GM18505 (cell line): ENCODE measurements at regions not wholly inside any gene's neighbourhood (a gene's known extent, or its start where the extent isn't known, plus 50 kb on each side); places are given as distances from the start of the nearest gene placed in this dataset.
"Not testable (repeated sequence)": the region's sequence is repeated elsewhere in the genome, so short reads cannot be mapped to it uniquely, and the experiment has no call there.

Experiments used
- ATAC-seq: cut with Tn5 transposase; IDR thresholded peaks from one replicate; pipeline ENCODE4 v1.9.1; 2021; ENCODE audit not compliant: unreplicated experiment
- POLR2A ChIP-seq: IDR thresholded peaks from 4 replicates; pipeline ENCODE4 v1.6.1; 2011; ENCODE audit warnings: borderline replicate concordance; ENCODE audit not compliant: insufficient read depth, insufficient read length; ENCODE audit errors: extremely low read depth

GRCh38 chr3:16768014-16768413, 116.7 kb upstream of the PLCL2 start:
- no peak for TF ChIP-seq POLR2A
- ATAC-seq, result no peak

- no peak for TF ChIP-seq POLR2A
- no peak for ATAC-seq
Observed at GRCh38 chr3:16768956-16769355, 115.8 kb upstream of the PLCL2 start.

GRCh38 chr3:16769525-16769924, 115.2 kb upstream of the PLCL2 start:
- no peak for TF ChIP-seq POLR2A

GRCh38 chr3:16770021-16770420, 114.7 kb upstream of the PLCL2 start:
- no peak for TF ChIP-seq POLR2A
- ATAC-seq, result no peak

More at GRCh38 chr3:16769525-16769924, 115.2 kb upstream of the PLCL2 start:
- no peak for ATAC-seq

GRCh38 chr3:16770792-16771191, 114.0 kb upstream of the PLCL2 start:
- no peak for TF ChIP-seq POLR2A
- no peak for ATAC-seq

- ATAC-seq, result not testable (repeated sequence)
Observed at GRCh38 chr3:16773594-16773993, 111.2 kb upstream of the PLCL2 start.

- not testable (repeated sequence) for ATAC-seq
Observed at GRCh38 chr3:16774536-16774935, 110.2 kb upstream of the PLCL2 start.

GRCh38 chr3:16784973-16785372, 99.8 kb upstream of the PLCL2 start:
- TF ChIP-seq POLR2A, result no peak
- no peak for ATAC-seq

- no peak for ATAC-seq
- no peak for TF ChIP-seq POLR2A
Observed at GRCh38 chr3:16785465-16785864, 99.3 kb upstream of the PLCL2 start.

GRCh38 chr3:16788440-16789056, 96.2 kb upstream of the PLCL2 start:
- ATAC-seq, result no peak
- no peak for TF ChIP-seq POLR2A

GRCh38 chr3:16789344-16790120, 95.2 kb upstream of the PLCL2 start:
- TF ChIP-seq POLR2A, result no peak
- ATAC-seq, result no peak

- no peak for TF ChIP-seq POLR2A
- no peak for ATAC-seq
Observed at GRCh38 chr3:16790432-16791400, 94.0 kb upstream of the PLCL2 start.

GRCh38 chr3:16793321-16793720, 91.4 kb upstream of the PLCL2 start:
- ATAC-seq, result no peak
- TF ChIP-seq POLR2A, result no peak
